ENCODE measurements at regions not wholly inside any gene's neighbourhood (a gene's known extent, or its start where the extent isn't known, plus 50 kb on each side); places are given as distances from the start of the nearest gene placed in this dataset.
A peak's percentile ranks its signal among the peaks of the same experiment; 100 is the strongest.
"Not testable (repeated sequence)": the region's sequence is repeated elsewhere in the genome, so short reads cannot be mapped to it uniquely, and the experiment has no call there.

DNA sequence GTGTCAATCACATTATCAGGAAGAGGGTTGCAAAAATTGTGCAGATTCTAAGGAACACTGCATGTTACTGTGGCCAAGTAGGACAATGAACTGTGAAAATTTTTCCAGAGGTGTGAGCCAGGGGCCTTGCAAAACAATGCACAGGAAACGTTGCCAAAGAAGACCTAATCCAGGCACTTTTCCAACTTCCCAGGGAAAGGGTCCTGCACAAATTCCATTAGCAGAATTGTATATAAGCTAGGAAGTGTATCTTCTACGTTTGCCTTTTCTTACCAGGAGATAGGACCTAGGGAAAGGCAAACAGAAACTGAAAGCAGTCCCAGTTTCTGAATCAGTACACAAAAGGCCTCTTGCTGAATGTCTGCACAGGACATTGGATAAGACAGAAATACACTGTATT lies 1888.3 kb upstream of the CELF4 start:
- Histone ChIP-seq H3K27me3 (replicated peaks; ENCODE audit: insufficient read depth) (no peaks in the 10 kb centered on the region), H3K9me3 (no peaks in the 10 kb centered on the region), H3K4me3 (peak overlapping the region; percentile 27), H3K36me3 (no peaks in the 10 kb centered on the region), H3K27ac (no peak overlapping the region), H3K4me1 (ENCODE audit: control insufficient read depth in 1 of 2, low read depth in 2 of 2) (peaks cover 0 to 3% of the 10 kb centered on the region in 2 donors)
- DNase-seq (ENCODE audit: low spot score) (no peak), ATAC-seq (ENCODE audit: insufficient number of reproducible peaks, low FRiP score, low read depth) (no peak)
- TF ChIP-seq, protein P1, sequence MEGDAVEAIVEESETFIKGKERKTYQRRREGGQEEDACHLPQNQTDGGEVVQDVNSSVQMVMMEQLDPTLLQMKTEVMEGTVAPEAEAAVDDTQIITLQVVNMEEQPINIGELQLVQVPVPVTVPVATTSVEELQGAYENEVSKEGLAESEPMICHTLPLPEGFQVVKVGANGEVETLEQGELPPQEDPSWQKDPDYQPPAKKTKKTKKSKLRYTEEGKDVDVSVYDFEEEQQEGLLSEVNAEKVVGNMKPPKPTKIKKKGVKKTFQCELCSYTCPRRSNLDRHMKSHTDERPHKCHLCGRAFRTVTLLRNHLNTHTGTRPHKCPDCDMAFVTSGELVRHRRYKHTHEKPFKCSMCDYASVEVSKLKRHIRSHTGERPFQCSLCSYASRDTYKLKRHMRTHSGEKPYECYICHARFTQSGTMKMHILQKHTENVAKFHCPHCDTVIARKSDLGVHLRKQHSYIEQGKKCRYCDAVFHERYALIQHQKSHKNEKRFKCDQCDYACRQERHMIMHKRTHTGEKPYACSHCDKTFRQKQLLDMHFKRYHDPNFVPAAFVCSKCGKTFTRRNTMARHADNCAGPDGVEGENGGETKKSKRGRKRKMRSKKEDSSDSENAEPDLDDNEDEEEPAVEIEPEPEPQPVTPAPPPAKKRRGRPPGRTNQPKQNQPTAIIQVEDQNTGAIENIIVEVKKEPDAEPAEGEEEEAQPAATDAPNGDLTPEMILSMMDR (IDR thresholded peaks at IDR 0.05) = no peak

DNA sequence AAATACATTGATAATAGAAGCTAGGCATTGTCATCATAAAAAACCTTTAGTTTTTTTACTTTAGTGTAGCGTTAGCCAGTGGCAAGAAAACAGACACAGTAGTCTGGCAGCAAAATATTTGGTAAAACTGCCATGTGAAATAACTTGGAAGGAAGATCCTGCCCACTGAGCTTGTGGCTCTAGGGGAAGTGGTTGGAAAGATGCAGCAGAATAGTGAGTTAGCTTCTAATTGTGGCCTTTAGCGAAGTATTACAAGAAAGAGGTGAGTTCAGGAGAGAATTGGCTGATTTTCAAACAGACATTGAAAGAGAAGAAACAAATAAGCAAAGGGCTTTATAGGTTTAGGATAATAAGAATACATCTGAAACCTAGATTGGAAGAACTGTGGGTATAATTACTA lies 1887.8 kb upstream of the CELF4 start:
- ATAC-seq (ENCODE audit: insufficient number of reproducible peaks, low FRiP score, low read depth) = no peak
- no peak overlapping the region for H3K4me3 ChIP-seq

DNA sequence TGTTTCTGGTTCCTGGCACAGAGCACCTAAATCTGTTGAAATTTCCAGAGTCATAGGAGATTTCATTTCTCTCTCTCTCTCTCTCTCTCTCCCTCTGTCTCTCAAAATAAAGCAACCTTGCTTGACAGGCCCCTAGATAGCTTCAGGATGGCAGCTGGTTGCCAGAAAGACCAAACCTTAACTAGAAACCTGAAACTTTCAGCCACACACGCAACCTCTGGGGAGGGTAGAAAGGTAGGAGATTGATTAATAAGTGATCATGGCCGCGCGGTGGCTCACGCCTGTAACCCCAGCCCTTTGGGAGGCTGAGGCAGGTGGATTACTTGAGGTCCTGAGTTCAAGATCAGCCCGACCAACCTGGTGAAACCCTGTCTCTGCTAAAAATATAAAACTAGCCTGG lies 1885.4 kb upstream of the CELF4 start:
- no peak for DNase-seq (ENCODE audit: low spot score)
- no peak overlapping the region for H3K4me3 ChIP-seq
- H3K36me3 ChIP-seq = no peaks in the 10 kb centered on the region
- no peak overlapping the region for H3K27ac ChIP-seq
- no peaks in the 10 kb centered on the region for H3K27me3 ChIP-seq (replicated peaks; ENCODE audit: insufficient read depth)
- ATAC-seq (ENCODE audit: insufficient number of reproducible peaks, low FRiP score, low read depth) = no peak
- TF ChIP-seq, protein P1 (IDR thresholded peaks at IDR 0.05) = no peak
- peaks cover 0 to 3% of the 10 kb centered on the region in 2 donors for H3K4me1 ChIP-seq (ENCODE audit: control insufficient read depth in 1 of 2, low read depth in 2 of 2)
- H3K9me3 ChIP-seq = no peaks in the 10 kb centered on the region

More for the DNA sequence above, 1887.8 kb upstream of the CELF4 start:
- H3K9me3 ChIP-seq = no peaks in the 10 kb centered on the region
- peaks cover 0 to 3% of the 10 kb centered on the region in 2 donors for H3K4me1 ChIP-seq (ENCODE audit: control insufficient read depth in 1 of 2, low read depth in 2 of 2)
- no peaks in the 10 kb centered on the region for H3K36me3 ChIP-seq
- no peaks in the 10 kb centered on the region for H3K27me3 ChIP-seq (replicated peaks; ENCODE audit: insufficient read depth)
- no peak for DNase-seq (ENCODE audit: low spot score)
- no peak overlapping the region for H3K27ac ChIP-seq
- TF ChIP-seq, protein P1 (IDR thresholded peaks at IDR 0.05) = no peak

DNA sequence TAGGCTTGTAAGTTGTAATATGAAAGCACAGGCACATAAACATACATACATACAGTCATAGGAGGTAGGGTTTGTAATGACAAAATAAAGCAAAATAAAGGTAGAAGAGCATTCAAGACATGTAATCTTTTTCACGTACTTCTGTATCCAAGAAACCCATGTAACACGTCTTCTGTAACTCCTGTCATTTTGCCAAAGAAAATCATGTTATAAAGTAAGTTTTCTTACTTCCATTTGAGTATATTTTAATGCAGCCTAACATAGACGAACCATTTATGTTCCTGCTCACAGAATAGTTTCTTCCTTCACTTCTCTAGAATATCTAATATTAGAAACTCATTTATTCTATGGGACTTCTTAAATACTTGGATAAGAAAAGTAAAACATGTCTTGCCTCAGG lies 1884.0 kb upstream of the CELF4 start:
- DNase-seq (ENCODE audit: low spot score) = no peak
- no peaks in the 10 kb centered on the region for H3K36me3 ChIP-seq

DNA sequence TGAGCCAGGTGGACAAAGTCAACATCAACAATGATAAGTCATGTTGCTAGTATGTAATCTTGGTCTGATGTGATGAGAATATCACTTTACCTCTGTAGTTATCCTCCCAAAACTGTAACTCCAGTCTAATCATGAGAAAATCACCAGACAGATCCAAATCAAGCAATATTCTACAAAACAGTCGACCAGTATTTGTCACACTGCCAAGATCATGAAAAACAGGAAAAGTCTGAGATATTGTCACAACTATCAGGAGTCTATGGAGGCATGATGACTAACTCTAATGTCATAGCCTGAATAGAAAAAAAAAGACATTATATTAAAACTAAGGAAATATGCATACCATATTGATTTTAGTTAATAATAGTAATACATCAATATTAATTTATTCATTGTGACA lies 1883.3 kb upstream of the CELF4 start:
- no peak for DNase-seq (ENCODE audit: low spot score)
- TF ChIP-seq, protein P1 (IDR thresholded peaks at IDR 0.05) = no peak
- H3K27me3 ChIP-seq (replicated peaks; ENCODE audit: insufficient read depth) = no peaks in the 10 kb centered on the region
- no peak overlapping the region for H3K27ac ChIP-seq
- no peak overlapping the region for H3K4me3 ChIP-seq
- H3K36me3 ChIP-seq = no peaks in the 10 kb centered on the region
- no peaks in the 10 kb centered on the region for H3K9me3 ChIP-seq
- no peak for ATAC-seq (ENCODE audit: insufficient number of reproducible peaks, low FRiP score, low read depth)
- peaks cover 0 to 3% of the 10 kb centered on the region in 2 donors for H3K4me1 ChIP-seq (ENCODE audit: control insufficient read depth in 1 of 2, low read depth in 2 of 2)

More for the DNA sequence above, 1884.0 kb upstream of the CELF4 start:
- no peak overlapping the region for H3K4me3 ChIP-seq
- H3K4me1 ChIP-seq (ENCODE audit: control insufficient read depth in 1 of 2, low read depth in 2 of 2) = peaks cover 0 to 3% of the 10 kb centered on the region in 2 donors
- ATAC-seq (ENCODE audit: insufficient number of reproducible peaks, low FRiP score, low read depth) = no peak
- TF ChIP-seq, protein P1 (IDR thresholded peaks at IDR 0.05) = no peak
- H3K27ac ChIP-seq = no peak overlapping the region
- no peaks in the 10 kb centered on the region for H3K27me3 ChIP-seq (replicated peaks; ENCODE audit: insufficient read depth)
- H3K9me3 ChIP-seq = no peaks in the 10 kb centered on the region

DNA sequence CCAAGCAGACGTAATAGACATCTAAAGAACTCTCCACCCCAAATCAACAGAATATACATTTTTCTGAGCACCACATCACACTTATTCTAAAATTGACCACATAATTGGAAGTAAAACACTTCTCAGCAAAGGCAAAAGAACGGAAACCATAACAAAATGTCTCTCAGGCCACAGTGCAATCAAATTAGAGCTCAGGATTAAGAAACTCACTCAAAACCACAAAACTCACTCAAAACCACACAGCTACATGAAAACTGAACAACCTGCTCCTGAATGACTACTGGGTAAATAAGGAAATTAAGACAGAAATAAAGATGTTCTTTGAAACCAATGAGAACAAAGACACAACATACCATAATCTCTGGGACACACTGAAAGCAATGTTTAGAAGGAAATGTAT lies 1879.4 kb upstream of the CELF4 start:
- H3K27ac ChIP-seq; H3K4me3 ChIP-seq; H3K4me1 ChIP-seq (ENCODE audit: control insufficient read depth in 1 of 2, low read depth in 2 of 2); H3K36me3 ChIP-seq; H3K27me3 ChIP-seq (replicated peaks; ENCODE audit: insufficient read depth); ATAC-seq (ENCODE audit: insufficient number of reproducible peaks, low FRiP score, low read depth); H3K9me3 ChIP-seq; DNase-seq (ENCODE audit: low spot score): not testable (repeated sequence)
